ENCODE measurements at regions not wholly inside any gene's neighbourhood (a gene's known extent, or its start where the extent isn't known, plus 50 kb on each side); places are given as distances from the start of the nearest gene placed in this dataset.

DNA sequence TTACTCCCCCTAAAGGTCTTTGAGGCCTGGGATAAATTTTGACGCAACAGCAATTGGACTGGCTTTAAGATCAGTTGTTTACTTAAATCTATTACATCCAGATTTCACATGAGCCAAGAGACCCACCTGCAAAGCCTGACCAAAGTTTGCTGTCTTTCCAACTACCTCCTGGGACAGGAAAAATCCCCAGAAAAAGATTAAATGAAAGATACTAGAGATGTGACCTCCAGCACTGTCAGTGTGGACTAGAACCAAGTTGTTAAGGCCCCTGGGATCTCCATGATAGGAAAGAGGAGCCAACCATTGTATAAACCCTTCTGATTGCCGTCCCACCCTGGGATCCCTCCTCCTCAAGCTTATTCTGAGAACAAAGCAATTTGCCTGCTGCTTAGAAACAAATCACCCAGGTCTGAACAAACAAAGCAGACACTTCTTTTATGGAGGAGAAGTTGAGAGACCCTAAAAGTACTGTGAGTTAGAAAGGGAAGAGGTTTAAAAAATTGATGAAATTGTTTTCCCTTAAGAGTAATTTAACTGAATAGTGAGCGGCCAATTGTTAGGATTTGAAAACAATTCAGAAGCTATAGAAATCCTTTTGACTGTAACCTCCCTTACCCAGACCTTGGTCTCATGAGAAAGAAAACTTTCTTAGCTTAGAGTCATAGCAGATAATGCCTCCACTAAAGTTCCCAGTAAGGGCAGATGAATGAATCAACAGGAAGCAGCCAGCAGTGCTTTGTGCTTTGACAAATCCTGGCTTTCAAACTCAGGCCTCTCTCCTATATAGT lies 255.2 kb downstream of the TMEM167A start:
- H3K36me3 Mint-ChIP-seq (ENCODE audit: low read depth) = no peaks in the 10 kb centered on the region
- H3K4me1 Mint-ChIP-seq (ENCODE audit: low read depth) = peaks cover 17% of the 10 kb centered on the region
- H3K4me3 Mint-ChIP-seq = no peak overlapping the region
- H3K27me3 Mint-ChIP-seq = no peaks in the 10 kb centered on the region
- H3K9me3 Mint-ChIP-seq = no peaks in the 10 kb centered on the region
- H3K27ac Mint-ChIP-seq = no peak overlapping the region

DNA sequence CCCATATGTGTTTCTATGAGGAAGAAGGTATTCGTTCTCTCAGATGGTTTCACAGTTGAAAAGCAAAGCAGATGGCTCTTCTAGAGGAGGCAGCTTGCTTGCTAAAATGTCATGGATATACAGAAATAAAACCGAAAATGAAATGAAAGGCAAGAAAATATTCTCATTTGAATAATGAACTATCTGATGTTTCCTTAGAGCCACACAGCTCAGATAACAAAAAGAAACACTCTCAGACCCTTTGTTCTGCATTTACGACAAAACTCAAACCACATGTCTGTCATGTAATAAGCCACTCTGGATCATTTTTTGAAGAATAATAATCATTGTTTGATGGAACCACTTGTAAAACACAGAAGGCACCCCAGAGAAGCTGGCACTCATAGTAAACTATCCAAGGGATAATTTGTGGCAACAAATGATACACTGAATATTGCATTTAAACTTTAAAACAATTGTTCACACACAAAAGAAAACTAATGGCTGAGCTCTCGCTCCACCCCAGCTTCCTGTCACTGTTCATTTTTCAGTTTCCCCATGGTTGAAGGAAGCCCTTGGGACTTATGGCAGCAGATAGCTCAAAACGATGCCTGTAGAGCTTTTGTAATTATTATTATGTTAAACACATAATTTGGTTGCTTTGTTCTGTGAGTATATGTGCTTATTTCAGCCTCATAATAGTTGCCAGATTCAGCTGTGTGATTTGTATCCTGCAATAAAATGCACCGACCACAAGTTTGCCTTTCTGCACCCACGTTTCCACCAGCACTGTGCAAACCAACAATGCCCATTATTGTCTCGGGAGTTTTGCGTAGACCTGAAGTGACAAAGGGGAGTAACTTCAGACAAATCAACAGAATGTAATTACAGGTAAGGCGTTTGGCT lies 256.0 kb downstream of the TMEM167A start:
- Mint-ChIP-seq H3K27me3 (no peaks in the 10 kb centered on the region), H3K4me1 (ENCODE audit: low read depth) (peaks cover 17% of the 10 kb centered on the region), H3K36me3 (ENCODE audit: low read depth) (no peaks in the 10 kb centered on the region), H3K4me3 (no peak overlapping the region), H3K9me3 (no peaks in the 10 kb centered on the region), H3K27ac (no peak overlapping the region)

DNA sequence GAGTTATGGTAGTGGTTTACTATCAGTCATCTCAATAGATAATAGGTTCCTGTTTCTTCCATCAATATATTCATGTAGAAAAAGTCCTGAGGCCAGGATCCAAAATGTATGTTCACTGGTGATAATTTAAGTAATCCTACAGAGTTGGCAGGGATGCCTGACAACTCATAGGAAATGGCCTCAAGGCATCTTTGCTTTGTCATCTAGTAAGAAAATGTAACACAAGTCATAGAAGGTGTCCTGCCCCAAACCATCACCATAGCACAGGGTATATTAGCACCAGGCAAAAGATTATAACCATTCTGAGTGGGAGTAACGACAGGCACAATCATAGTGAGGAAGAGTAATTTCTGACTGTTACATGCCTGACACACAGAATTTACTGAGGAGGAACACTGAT lies 257.0 kb downstream of the TMEM167A start:
- no peak overlapping the region for H3K27ac Mint-ChIP-seq
- no peak overlapping the region for H3K4me3 Mint-ChIP-seq
- no peaks in the 10 kb centered on the region for H3K9me3 Mint-ChIP-seq

DNA sequence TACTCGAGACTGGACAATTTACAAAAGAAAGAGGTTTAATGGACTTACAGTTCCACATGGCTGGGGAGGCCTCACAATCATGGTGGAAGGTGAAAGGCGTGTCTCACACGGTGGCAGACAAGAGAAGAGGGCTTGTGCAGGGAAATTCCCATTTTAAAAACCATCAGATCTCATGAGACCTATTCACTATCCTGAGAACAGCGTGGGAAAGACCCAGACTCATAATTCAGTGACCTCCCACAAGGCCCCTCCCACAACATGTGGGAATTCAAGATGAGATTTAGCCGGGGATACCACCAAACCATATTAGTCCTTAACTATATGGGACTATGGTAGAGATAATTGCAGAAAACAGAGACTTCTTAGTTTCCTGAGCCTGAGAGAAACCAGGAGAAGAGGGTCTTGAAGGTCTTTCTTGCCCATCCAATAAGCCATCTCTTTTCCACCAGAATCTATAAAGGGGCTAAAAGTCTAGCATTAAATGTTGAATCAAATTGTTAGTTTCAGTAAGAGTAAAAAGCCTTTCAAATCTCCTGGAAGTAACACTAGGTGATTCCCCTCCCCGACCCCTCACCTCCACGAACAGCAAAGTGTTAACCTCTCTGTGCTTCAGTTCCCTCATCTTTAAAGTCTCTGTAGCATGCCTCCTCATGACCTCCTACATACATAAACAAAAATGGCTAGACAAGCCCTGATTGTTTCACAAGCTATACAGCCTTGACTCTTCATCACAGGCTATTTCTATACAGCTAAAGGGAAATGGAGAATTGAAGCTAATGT lies 259.1 kb downstream of the TMEM167A start:
- Mint-ChIP-seq H3K27me3 (no peaks in the 10 kb centered on the region), H3K4me3 (no peak overlapping the region), H3K4me1 (ENCODE audit: low read depth) (peaks cover 17% of the 10 kb centered on the region), H3K27ac (peak overlapping the region; percentile 29), H3K9me3 (no peaks in the 10 kb centered on the region), H3K36me3 (ENCODE audit: low read depth) (no peaks in the 10 kb centered on the region)

More for the DNA sequence above, 257.0 kb downstream of the TMEM167A start:
- no peaks in the 10 kb centered on the region for H3K36me3 Mint-ChIP-seq (ENCODE audit: low read depth)
- no peaks in the 10 kb centered on the region for H3K27me3 Mint-ChIP-seq
- peaks cover 17% of the 10 kb centered on the region for H3K4me1 Mint-ChIP-seq (ENCODE audit: low read depth)

DNA sequence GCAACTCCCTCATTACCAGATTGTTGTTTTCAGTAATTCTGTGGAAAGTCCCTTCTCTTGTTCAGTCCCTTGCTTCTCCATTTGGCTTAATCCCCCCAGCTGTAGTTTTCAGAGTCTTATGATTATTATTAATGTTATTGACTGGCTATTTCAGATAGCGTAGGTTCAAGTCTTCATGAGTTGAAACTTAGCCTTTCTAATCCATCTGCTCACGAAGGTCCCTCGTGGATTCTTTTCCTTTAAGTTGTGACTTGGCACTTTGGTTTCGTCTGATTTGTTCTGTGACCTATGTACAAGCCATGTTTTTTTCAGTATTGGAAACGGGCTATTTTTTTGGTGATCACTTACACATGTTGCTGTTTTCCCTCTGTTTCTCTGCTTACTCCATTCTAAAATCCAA lies 260.3 kb downstream of the TMEM167A start:
- Mint-ChIP-seq H3K4me1 (ENCODE audit: low read depth) (peaks cover 15% of the 10 kb centered on the region), H3K36me3 (ENCODE audit: low read depth) (no peaks in the 10 kb centered on the region), H3K27me3 (peaks cover 4% of the 10 kb centered on the region), H3K27ac (no peak overlapping the region), H3K9me3 (no peaks in the 10 kb centered on the region), H3K4me3 (no peak overlapping the region)

DNA sequence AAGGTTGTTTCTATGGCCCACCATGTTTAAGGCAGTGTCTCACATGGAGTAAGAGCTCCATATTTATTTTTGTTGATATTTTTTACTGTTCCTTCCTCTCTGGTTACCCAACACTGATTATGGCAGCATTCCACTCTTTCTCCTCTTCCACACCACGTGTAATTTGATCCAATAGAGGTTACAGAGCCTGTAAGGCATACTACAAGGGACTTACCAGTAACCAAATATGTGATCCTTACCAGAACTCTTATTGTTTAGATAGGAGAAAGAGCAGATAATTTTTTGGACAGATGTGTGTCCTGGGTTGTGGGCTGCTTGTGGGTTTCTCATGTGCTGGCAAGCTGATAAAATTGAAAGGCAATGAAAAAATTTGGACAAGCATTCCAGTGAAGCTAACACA lies 261.3 kb downstream of the TMEM167A start:
- Mint-ChIP-seq H3K4me3 (no peak overlapping the region), H3K36me3 (ENCODE audit: low read depth) (no peaks in the 10 kb centered on the region), H3K4me1 (ENCODE audit: low read depth) (peaks cover 14% of the 10 kb centered on the region), H3K27me3 (peaks cover 4% of the 10 kb centered on the region), H3K27ac (no peak overlapping the region), H3K9me3 (no peaks in the 10 kb centered on the region)

DNA sequence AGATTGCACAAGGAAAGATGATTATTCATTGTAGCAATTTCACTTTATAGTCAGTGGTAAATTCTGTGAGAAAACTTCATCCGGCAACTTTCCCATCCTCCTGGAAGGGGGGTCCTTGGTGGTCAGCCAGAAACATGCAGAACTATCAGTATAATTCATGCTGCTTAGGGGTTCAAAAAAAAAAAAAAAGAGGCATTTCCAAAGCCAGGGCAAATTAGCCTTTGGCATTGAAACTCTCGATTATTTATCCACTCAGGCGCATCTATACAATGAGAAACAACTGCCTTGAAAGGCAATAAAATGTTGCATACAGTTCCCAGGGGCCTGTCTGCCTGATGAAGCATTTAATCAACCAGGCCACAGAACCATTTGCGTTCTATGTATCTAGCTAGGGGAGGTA lies 263.3 kb downstream of the TMEM167A start:
- no peaks in the 10 kb centered on the region for H3K36me3 Mint-ChIP-seq (ENCODE audit: low read depth)
- no peak overlapping the region for H3K4me3 Mint-ChIP-seq
- no peak overlapping the region for H3K27ac Mint-ChIP-seq
- H3K9me3 Mint-ChIP-seq = no peaks in the 10 kb centered on the region
- H3K4me1 Mint-ChIP-seq (ENCODE audit: low read depth) = peaks cover 6% of the 10 kb centered on the region
- peaks cover 4% of the 10 kb centered on the region for H3K27me3 Mint-ChIP-seq

DNA sequence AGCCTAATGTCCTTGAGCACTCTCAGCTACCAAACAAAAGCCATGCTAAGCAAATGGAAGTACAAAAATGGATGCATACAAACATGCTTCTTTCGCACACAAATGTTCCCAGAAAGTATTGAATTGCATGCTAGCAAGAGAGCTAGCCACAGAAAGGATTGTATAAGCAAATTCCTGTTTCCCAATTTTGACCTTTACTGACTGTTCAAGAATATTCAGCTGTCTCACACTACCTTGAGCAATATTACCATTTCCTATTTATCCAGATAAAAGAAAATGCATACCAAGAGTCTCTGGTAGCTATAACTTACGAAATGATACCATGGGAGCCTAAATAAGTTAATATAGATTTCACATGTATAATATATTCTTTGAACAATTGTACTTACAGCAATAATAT lies 264.6 kb downstream of the TMEM167A start:
- H3K27me3 Mint-ChIP-seq = peaks cover 4% of the 10 kb centered on the region
- H3K4me1 Mint-ChIP-seq (ENCODE audit: low read depth) = no peaks in the 10 kb centered on the region
- H3K36me3 Mint-ChIP-seq (ENCODE audit: low read depth) = no peaks in the 10 kb centered on the region
- H3K9me3 Mint-ChIP-seq = no peaks in the 10 kb centered on the region
- H3K4me3 Mint-ChIP-seq = no peak overlapping the region
- no peak overlapping the region for H3K27ac Mint-ChIP-seq

DNA sequence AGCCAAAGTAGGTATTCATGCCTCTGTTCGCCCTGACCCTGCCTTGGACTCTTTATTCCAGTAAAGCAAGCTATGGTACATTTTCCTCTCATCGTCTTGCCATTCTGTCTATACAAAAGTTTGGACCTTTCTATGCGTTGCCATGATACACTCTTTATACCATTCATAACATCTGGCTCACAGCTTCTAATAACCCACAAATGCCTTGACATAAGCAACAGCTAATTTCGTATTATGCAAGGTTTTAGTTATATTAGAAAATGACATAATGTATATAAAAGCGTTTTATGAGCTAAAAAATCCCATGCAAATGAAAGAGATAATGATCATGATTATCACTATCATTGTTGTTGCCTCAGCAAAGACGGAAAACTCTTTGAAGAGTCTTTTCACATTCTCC lies 265.7 kb downstream of the TMEM167A start:
- Mint-ChIP-seq H3K9me3 (no peaks in the 10 kb centered on the region), H3K27me3 (peaks cover 4% of the 10 kb centered on the region), H3K36me3 (ENCODE audit: low read depth) (no peaks in the 10 kb centered on the region), H3K4me3 (no peak overlapping the region), H3K4me1 (ENCODE audit: low read depth) (no peaks in the 10 kb centered on the region), H3K27ac (no peak overlapping the region)

DNA sequence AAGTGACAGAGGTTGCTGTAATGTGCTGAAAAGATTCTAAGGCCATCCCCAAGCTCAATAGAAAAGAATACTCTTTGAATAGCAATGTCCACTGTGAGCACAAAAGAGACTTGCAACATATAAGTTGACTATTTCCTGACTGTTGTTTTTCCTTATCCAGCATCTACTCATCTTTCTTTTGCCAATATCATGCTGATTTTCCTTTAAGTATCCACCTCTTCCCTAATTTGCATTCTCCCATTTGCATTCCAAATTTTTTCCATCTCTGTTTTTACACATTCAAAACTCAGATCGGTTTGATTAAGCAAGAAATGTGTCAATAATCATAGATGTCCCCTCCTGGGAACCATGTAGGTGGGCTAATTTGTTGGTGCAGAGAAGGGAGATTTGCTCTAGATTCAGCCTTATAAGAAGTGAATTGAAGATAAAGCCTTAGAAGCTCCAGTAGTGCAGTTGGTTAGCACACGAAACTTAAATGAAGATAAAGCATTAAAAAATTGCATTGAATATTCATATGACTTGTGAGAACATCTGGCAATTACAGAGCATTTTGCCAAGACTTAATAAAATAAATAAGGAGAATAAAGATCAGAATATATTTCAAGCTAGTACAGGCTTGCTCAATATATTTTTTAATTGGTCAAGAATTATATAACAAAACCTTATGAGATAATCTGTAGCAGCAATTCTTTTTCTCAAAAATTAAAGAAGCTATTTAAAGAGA lies 267.6 kb downstream of the TMEM167A start:
- Mint-ChIP-seq H3K4me3 (no peak overlapping the region), H3K36me3 (ENCODE audit: low read depth) (no peaks in the 10 kb centered on the region), H3K9me3 (no peaks in the 10 kb centered on the region), H3K27me3 (peaks cover 4% of the 10 kb centered on the region), H3K27ac (no peak overlapping the region), H3K4me1 (ENCODE audit: low read depth) (no peaks in the 10 kb centered on the region)

DNA sequence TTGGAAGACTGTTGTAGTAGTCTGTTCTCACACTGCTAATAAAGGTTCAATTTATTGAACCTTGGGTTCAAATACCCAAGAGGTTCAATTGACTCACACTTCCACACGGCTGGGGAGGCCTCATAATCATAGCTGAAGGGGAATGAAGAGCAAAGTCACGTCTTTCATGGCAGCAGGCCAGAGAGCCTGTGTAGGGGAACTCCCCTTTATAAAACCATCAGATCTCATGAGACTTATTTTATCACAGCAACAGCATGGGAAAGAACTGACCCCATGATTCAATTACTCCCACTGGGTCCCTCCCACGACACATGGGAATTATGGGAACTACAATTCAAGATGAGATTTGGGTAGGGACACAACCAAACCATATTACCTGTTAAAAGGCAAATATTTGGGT lies 268.2 kb downstream of the TMEM167A start:
- Mint-ChIP-seq H3K4me3 (no peak overlapping the region), H3K36me3 (ENCODE audit: low read depth) (no peaks in the 10 kb centered on the region), H3K9me3 (no peaks in the 10 kb centered on the region), H3K27ac (no peak overlapping the region), H3K4me1 (ENCODE audit: low read depth) (no peaks in the 10 kb centered on the region), H3K27me3 (peaks cover 4% of the 10 kb centered on the region)

DNA sequence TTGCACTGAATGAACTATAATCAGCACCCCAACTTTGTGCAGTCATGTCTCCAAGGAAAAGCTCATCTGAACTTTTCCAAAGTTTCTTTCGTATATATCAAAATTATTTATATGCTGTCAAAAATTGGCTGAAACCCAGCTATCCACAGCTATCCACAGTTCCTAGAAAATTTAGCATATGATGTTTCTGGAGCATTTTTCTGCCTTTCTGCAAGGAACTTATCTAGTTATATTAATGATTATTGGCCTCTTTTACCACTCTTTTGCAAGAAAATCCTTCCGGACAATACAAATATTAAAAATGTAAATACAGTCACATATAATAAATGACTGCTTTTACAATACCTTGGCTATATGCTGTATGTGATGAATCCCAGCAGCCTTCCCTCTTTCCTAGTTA lies 270.2 kb downstream of the TMEM167A start:
- Mint-ChIP-seq H3K9me3 (no peaks in the 10 kb centered on the region), H3K4me3 (no peak overlapping the region), H3K4me1 (ENCODE audit: low read depth) (no peaks in the 10 kb centered on the region), H3K36me3 (ENCODE audit: low read depth) (no peaks in the 10 kb centered on the region), H3K27me3 (peaks cover under 1% of the 10 kb centered on the region), H3K27ac (no peak overlapping the region)

DNA sequence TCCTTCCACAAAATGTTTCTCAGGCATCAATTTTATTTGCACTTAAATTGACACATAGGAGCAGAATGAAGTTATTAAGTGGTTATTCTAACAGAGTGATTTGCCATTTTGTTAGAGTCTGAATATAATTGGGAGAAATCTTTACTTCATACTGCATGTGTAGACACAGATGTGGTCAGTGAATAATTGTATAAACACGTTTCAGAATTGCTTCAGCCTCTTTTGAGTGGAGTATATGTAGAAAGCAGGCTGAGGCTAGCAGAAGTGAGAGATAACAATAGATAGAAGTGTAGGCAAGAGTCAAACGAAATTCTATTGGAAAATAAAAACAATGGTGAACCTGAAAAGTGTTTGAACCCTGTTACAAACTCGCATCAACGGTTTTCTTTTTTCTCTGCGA lies 270.7 kb downstream of the TMEM167A start:
- no peak overlapping the region for H3K4me3 Mint-ChIP-seq
- no peak overlapping the region for H3K27ac Mint-ChIP-seq
- no peaks in the 10 kb centered on the region for H3K36me3 Mint-ChIP-seq (ENCODE audit: low read depth)
- H3K27me3 Mint-ChIP-seq = no peaks in the 10 kb centered on the region
- H3K4me1 Mint-ChIP-seq (ENCODE audit: low read depth) = no peaks in the 10 kb centered on the region
- H3K9me3 Mint-ChIP-seq = no peaks in the 10 kb centered on the region

DNA sequence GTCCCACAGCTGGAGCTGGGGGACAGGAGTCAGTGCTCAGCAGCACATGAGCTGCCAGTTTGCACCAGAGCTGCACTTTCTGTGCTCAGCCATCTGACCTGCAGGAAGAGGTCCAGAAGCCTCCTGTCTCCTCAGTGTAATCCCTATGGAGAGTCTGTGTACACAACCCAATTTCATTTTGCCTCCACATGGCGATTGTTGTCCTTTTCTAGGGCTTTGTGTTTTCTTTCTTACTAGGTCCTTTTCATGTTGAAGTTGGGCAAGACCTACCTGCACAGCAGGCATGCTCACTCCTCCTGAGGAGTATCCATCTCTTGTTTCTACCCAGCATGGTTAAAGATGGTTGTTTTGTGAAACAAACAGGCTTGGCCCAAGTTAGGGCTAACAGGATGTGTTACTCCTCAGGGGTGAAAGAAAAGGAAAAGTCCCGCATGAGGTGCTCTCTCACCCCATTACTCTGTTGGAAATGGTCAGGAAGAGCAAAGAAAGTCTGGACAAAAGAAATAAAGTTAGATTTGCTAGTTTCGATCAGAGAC lies 273.0 kb downstream of the TMEM167A start:
- no peaks in the 10 kb centered on the region for H3K9me3 Mint-ChIP-seq
- no peaks in the 10 kb centered on the region for H3K27me3 Mint-ChIP-seq
- H3K27ac Mint-ChIP-seq = peak overlapping the region; percentile 41
- no peak overlapping the region for H3K4me3 Mint-ChIP-seq
- H3K36me3 Mint-ChIP-seq (ENCODE audit: low read depth) = no peaks in the 10 kb centered on the region
- no peaks in the 10 kb centered on the region for H3K4me1 Mint-ChIP-seq (ENCODE audit: low read depth)

All from stimulated activated naive CD8-positive, alpha-beta T cell treated with anti-CD3 and anti-CD28 coated beads, Interleukin-15, Interleukin-2, amounts not matched to agents 100 ng/mL and 50 ng/mL, for 24 hours (primary cell).